UCSD-AML1 (cell line): ENCODE measurements at regions not wholly inside any gene's neighbourhood (a gene's known extent, or its start where the extent isn't known, plus 50 kb on each side); places are given as distances from the start of the nearest gene placed in this dataset.
"Not testable (repeated sequence)": the region's sequence is repeated elsewhere in the genome, so short reads cannot be mapped to it uniquely, and the experiment has no call there.

Experiments
- DNase-seq: peaks from one replicate; lab custom pipeline; 2025; ENCODE audit not compliant: unreplicated experiment; lab: John Stamatoyannopoulos, UW

DNA sequence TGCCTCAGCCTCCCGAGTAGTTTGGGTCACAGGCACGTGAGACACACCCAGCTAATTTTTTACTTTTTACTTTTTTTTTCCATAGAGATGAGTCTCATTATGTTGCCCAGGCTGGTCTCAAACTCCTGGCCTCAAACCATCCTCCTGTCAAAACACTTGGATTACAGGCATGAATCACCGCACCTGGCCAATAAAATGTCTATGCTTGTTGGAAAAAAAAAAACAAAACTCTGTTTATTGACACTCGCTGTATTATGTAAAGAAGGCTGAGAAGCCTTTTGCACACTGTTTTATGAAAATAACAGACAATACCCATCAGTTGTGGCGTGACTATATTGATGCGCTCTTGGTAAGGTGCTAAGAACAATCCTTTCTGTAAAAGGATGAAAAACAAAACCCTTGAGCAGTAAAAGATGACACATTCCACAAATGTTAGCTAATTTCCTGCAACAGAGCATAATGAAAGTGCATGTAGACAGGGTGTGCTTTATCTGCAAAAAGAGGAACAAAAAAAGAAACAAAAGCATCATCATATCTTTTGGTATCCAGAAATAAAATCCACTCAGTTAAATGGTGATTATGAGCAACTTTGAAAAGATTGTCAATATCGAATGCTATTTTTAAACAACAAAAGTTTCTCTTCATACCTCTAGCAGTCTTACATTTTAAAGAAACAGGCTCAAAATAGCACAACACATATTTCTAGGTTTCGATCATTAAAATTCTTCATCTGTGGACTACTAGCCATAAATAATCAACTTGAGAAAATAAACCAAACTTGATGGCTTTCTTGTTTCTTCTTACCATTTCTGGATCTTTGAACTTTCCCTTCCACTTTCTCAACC lies 108.3 kb upstream of the PHACTR1 start:
- DNase-seq = no peak

DNA sequence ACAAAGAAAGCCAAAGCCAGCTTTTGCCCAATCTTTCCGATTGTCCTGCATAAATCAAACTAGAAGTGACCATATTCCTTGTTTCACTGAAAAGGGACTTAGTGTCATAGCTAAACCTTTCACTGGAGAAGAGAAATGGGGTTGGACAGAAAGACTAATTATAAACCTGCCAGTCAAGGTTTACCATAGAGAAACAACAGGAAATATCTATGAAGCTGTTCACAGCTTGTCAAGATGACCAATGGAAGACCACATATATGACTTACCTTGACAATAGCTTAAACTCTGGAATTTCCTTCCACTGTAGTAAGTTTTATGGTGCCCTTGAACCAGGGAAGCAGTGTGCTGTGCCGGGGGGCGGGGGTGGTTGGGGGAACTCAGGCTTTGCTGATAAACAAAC lies 107.7 kb upstream of the PHACTR1 start:
- no peak for DNase-seq

DNA sequence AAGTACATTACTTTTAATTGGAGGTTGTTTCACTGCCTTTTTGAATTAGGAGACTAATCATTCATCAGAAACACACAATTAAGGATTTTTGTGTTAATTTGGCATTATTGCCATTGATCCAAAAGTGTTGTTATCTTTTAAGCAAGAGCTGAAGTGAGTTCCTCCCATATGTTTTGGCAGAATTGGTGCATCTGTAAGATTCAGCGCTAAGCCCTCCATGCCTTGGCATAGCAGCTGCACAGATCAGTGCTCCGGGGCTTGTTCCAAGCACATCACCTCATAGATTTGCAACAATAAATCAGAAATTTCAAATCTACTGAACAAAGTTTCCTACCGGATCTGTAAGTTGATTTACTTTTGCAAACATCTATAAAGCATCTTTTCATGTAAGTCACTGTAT lies 106.8 kb upstream of the PHACTR1 start:
- no peak for DNase-seq

DNA sequence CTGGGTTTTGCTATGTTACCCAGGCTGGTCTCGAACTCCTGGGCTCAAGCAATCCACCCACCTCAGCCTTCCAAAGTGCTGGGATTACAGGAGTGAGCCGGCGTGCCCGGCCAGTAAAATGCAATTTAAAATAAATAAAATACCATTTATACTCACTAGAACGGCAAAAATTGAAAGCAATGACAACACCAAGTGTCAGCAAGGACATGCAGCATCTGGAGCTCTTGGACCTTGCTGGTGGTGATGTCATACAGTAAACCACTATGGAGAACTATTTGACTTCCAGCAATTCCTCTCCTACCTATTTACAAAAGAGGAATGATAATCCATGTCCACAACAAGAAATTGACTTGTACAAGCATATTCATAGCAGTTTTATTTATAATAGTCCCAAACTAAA lies 105.7 kb upstream of the PHACTR1 start:
- no peak for DNase-seq

DNA sequence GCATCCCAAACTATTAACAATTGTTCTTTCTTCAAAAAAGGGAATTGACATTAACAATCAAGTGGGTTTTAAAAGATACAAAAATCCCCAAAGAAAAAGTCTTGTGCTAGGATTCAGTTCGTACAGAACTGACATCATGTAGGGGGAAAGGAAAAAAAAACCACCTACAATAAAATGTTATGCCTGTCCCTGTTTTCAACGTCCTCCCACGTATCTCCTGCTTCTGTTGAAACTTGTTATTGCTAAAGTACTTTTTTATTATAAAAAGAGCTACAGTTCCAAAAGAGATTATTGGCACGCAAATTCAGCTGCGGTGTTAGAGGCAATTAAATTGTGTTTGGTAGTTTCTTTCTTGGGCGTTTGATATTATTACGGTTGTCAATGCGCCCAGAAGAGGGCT lies 102.8 kb upstream of the PHACTR1 start:
- no peak for DNase-seq

DNA sequence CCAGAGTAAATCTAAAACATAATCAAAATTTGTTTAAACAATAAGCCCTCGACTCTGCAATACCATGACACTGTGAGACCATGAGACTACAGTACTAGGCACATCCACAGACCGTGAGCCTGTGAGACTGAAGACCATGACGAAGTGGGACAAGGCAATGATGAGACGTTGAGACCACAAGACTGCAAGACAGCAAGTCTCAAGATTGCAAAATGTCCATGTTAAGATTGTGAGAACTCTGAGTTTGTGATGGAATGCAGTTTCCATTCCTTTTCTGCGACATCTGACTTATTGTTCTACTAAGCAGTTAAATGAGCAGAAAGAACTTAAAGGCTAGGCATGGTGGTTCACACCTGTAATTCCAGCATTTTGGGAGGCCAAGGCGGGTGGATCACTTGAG lies 102.1 kb upstream of the PHACTR1 start:
- DNase-seq = no peak

DNA sequence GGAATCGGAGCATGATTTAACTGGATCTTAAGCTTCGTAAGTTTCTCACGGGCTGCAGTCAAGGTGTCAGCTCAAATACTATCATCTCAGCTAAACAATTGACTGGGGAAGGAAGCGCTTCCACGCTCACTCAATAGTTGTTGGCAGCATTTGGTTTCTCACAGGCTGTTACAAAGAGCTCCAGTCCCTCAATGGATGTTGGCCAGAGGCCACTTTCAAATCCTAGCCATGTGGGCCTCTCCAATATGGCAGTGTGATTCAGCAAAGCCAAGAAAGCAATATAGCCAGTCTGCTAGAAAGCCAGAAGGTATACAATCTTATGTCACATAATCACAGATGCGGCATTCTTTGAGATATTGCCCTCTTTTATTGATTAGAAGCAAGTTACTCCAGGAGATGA lies 98.3 kb upstream of the PHACTR1 start:
- DNase-seq = no peak

GRCh38 chr6:12621754-12622153 lies 94.8 kb upstream of the PHACTR1 start:
- no peak for DNase-seq

- DNase-seq = no peak
Observed at GRCh38 chr6:12622566-12622965, 94.0 kb upstream of the PHACTR1 start.

DNA sequence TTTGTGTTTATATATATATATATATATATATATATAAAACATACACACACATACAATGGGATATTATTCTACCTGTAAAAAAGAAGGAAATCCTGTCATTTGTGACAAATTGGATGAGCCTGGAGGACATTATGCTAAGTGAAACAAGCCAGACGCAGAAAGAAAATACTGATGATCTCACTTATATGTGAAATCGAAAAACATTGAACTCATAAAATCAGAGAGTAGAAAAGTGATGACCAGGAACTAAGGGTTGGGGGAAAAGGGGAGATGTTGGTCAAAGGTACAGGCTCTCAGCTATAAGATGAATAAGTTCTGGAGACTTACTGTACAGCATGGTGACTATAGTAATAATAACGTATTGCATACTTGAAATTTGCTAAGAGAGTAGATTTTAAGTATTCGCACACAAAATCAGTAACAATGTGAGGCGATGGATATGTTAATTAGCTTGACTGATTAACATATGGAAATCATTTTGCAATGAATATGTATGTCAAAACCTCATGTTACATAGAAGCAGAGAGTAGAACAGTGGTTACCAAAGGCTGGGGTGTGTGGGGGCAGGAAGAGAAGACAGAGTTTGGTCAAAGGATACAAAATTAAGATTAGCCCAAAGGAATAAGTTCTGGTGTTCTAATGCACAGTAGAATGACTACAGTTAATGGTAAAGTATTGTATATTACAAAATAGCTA lies 92.3 kb upstream of the PHACTR1 start:
- DNase-seq = no peak

DNA sequence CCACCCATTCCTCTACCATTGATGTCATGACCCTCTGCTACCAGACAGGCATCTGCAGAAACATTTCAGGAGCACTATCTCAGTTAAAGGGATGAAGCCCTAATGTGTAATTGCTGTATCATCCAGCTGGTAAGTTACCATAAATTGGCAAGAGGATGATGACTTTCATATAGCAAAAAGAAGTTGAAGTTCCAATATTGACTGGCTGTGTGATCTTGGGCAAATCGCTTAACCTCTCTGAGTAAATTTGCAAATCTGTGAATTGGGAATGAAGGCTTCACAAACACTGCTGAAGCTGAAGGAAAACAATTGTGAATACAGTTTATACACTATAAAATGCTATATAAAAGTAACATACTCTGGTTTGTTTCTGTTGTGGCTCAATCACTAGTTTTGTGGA lies 89.5 kb upstream of the PHACTR1 start:
- DNase-seq = no peak

- DNase-seq = no peak
Observed at GRCh38 chr6:12628327-12628726, 88.2 kb upstream of the PHACTR1 start.

- DNase-seq = not testable (repeated sequence)
Observed at GRCh38 chr6:12633746-12634145, 82.8 kb upstream of the PHACTR1 start.

GRCh38 chr6:12635375-12635774 lies 81.2 kb upstream of the PHACTR1 start:
- no peak for DNase-seq

DNA sequence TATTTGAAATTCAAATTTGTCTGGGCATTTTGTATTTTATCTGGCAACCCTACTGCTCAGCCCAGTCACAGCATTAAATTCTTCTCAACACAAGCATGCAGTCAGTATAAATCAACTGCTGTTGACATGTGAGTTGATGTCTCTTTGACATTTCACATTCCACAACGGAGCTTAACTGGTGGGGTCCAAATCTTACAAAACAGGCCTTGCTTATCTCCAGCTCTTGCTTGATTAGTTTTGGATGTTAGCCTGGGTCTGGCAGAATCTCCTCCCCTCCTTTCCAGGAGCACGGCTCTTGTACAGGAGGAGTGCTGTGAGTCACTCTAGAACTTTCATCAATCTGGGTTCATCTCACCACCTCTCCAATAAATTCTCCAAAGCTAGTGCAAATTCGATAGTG lies 80.8 kb upstream of the PHACTR1 start:
- no peak for DNase-seq

- no peak for DNase-seq
Observed at GRCh38 chr6:12636336-12636735, 80.2 kb upstream of the PHACTR1 start.

- DNase-seq = peak; percentile 65
Observed at GRCh38 chr6:12637960-12638641, 78.5 kb upstream of the PHACTR1 start.

DNA sequence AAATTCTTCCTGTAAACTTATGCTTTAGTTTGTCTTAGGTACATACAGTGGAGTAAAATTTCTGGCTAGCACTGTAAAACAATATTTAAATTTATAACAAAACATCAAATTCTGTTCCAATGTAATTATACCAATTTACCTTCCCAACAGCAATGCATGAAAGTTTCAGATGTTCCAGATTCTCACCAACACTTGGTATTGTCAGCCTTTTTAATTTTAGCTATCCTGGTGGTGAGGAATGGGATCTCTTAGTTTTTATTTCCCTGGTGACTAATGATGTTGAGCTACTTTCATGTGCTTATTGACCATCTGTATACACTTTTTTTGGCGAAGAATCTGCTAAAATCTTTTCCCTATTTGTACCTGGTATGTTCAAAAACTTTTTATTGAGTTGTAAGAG lies 76.1 kb upstream of the PHACTR1 start:
- DNase-seq = no peak

- DNase-seq = not testable (repeated sequence)
Observed at GRCh38 chr6:12641785-12642184, 74.8 kb upstream of the PHACTR1 start.

DNA sequence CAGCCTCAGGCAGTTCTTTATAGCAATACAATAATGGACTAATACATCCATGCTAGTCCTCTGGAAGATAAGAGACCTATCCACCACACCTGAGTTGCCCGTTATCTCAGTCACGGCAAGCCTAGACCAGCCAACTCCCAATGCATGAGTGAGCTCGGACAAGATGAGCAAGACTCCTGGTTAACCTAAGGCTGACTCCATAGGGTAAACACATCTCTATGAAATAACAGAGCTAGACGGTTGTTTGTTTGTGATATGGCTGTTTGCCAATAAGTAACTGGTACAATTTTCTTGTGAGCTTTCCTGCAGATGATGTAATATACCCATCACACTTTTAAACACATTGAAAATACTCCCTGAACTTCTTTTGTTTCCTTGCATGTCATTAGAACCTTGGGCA lies 70.6 kb upstream of the PHACTR1 start:
- no peak for DNase-seq

DNA sequence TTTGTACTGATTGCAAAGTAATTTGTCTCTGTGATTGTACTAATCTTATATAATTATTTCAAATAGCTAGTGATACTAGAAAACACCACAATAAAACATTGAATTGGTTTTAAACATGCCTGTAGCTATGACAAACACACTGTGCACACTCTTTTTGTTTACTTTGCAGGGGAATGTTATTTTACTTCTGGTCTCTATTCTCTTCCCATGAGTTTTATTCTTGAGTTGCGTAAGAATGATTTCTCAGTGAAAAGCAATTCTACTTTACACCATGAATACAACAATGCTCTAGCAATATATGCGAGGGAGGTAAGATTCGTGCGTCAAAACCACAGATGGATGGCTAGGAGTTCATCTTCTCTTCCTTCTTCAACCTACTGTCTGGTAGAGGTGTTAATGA lies 68.4 kb upstream of the PHACTR1 start:
- no peak for DNase-seq

DNA sequence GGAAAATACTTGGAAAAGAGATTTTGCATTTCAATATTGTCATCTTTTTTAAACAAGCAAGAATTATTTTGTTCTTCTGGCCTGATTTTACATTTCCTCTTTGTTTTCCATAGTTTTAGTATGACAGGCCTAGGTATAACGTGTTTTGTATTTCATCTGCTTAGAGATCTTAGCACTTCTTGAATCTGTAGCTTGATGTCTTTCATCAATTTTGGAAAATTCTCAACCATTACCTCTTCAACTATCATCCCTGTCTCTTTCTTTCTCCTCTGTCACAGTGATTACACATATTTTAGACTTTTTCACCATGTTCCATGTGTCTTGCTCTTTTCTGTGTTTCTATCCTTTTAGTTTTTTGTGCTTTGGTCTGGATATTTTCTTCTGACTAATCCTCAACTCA lies 67.2 kb upstream of the PHACTR1 start:
- DNase-seq = no peak
